Endodermal cell (in vitro differentiated cells): ENCODE measurements at regions not wholly inside any gene's neighbourhood (a gene's known extent, or its start where the extent isn't known, plus 50 kb on each side); places are given as distances from the start of the nearest gene placed in this dataset.
A peak's percentile ranks its signal among the peaks of the same experiment; 100 is the strongest.

ENCODE experiments used
- DNase-seq: peaks from one replicate; pipeline ENCODE4 v3.0.0-alpha.2; 2017
- H3K27ac ChIP-seq: 2 replicates; pipeline ENCODE4 v1.5.1; 2013; ENCODE audit warnings: mild to moderate bottlenecking, low read depth, low read length, moderate library complexity
- H3K27me3 ChIP-seq: 2 replicates; pipeline ENCODE4 v1.6.1; 2013; ENCODE audit warnings: mild to moderate bottlenecking, low read length, moderate library complexity; ENCODE audit not compliant: insufficient read depth, control insufficient read depth, poor library complexity, severe bottlenecking
- H3K36me3 ChIP-seq: 2 replicates; pipeline ENCODE4 v1.7.0; 2013; ENCODE audit warnings: mild to moderate bottlenecking, low read length, moderate library complexity; ENCODE audit not compliant: control insufficient read depth, insufficient read depth
- H3K4me1 ChIP-seq: one replicate; pipeline ENCODE4 v1.7.0; 2013; ENCODE audit warnings: low read length; ENCODE audit not compliant: control insufficient read depth, insufficient read depth
- H3K4me3 ChIP-seq: 2 replicates; pipeline ENCODE4 v1.5.1; 2013; ENCODE audit warnings: mild to moderate bottlenecking, low read length, moderate library complexity
- H3K9ac ChIP-seq: 2 replicates; pipeline ENCODE4 v1.6.1; 2013; ENCODE audit warnings: mild to moderate bottlenecking, low read length, moderate library complexity; ENCODE audit not compliant: poor library complexity, severe bottlenecking; ENCODE audit errors: extremely low read depth
- H3K9me3 ChIP-seq: 2 replicates; pipeline ENCODE4 v1.6.1; 2013; ENCODE audit warnings: mild to moderate bottlenecking, low read length, moderate library complexity; ENCODE audit not compliant: control insufficient read depth
- H3K27ac Mint-ChIP-seq: 2 replicates; pipeline ENCODE4 v1.8.0; 2020; ENCODE audit warnings: mixed read lengths
- H3K27me3 Mint-ChIP-seq: 2 replicates; pipeline ENCODE4 v1.8.0; 2021; ENCODE audit warnings: mild to moderate bottlenecking, mixed read lengths; ENCODE audit not compliant: insufficient read depth
- H3K36me3 Mint-ChIP-seq: 2 replicates; pipeline ENCODE4 v1.8.0; 2020; ENCODE audit warnings: low read depth, mixed read lengths
- H3K4me1 Mint-ChIP-seq: 2 replicates; pipeline ENCODE4 v1.8.0; 2020; ENCODE audit warnings: mixed read lengths
- H3K4me3 Mint-ChIP-seq: 2 replicates; pipeline ENCODE4 v1.8.0; 2020; ENCODE audit warnings: mild to moderate bottlenecking, moderate library complexity, mixed read lengths
- H3K9me3 Mint-ChIP-seq: 2 replicates; pipeline ENCODE4 v1.8.0; 2020; ENCODE audit warnings: mild to moderate bottlenecking, mixed read lengths
- CTCF ChIP-seq: fragments of 200-600 bp; sonication (generic); conservative IDR thresholded peaks from 2 replicates; pipeline ENCODE4 v1.5.0; 2021; ENCODE audit warnings: antibody characterized with exemption, mild to moderate bottlenecking
- WGBS, 2 experiments: methylation state at CpG; one replicate each; pipeline versions ENCODE4 v1.1.5 to v1.1.7; 2013; ENCODE audit warnings: missing lambda C conversion rate in 2 of 2, mixed read lengths in 1 of 2; ENCODE audit not compliant: insufficient coverage in 1 of 2, insufficient read length in 1 of 2; 5-methylcytosine and 5-hydroxymethylcytosine counted together

- Histone ChIP-seq H3K9me3 (no peaks in the 10 kb centered on the region), H3K27ac (no peak overlapping the region), H3K36me3 (no peaks in the 10 kb centered on the region), H3K4me3 (no peak overlapping the region), H3K9ac (no peak overlapping the region), H3K27me3 (no peaks in the 10 kb centered on the region), H3K4me1 (no peaks in the 10 kb centered on the region)
- peaks cover 9% of the 10 kb centered on the region for H3K4me1 Mint-ChIP-seq
- peaks cover 11% of the 10 kb centered on the region for H3K27me3 Mint-ChIP-seq
- DNase-seq, result peak; percentile 47
- 94 to 96% methylated on average over 8 to 19 of the region's 19 CpGs for WGBS, 2 experiments
- H3K4me3 Mint-ChIP-seq, result no peak overlapping the region
- H3K27ac Mint-ChIP-seq, result no peak overlapping the region
- no peaks in the 10 kb centered on the region for H3K9me3 Mint-ChIP-seq
- TF ChIP-seq CTCF, result no peak
- no peaks in the 10 kb centered on the region for H3K36me3 Mint-ChIP-seq
Measured at GRCh38 chr14:94961386-94962165, 191.7 kb upstream of the GSC start.

DNA sequence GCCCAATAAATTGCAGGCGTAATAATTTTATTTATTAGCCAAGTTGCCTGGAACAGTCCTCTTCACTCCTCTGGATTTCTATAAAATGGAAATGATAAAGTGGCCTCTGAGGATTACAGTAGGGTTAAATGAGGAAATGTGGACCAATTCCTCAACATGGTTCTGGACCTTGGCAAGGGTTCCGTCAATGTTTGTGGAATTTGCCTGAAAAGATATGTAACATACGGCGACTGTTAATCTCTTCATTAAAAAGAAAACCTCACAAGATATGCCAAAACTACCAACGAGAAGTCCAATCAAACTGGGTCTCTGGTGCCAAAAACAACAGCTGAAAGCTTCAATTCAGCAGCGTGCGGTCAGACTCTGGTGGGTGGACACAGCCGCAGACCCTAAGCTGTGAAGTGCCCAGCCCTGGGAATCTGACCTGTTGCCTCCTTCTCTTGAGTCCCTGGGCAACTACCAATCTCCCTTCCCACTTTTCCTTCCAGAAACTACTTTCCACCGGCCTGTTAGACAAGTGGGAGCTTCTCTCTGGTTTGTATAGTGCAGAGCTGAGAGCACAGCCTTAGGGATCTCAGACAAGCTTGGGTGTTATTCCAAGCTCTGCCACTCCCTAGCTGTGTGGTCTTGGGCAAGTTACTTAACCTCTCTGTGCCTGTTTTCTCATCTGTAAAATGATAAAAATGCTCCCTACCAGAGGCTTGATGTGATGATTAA, 190.5 kb upstream of the GSC start:
- Mint-ChIP-seq H3K36me3 (no peaks in the 10 kb centered on the region), H3K4me3 (no peak overlapping the region), H3K27ac (no peak overlapping the region), H3K9me3 (no peaks in the 10 kb centered on the region), H3K4me1 (peaks cover 15% of the 10 kb centered on the region), H3K27me3 (peaks cover 11% of the 10 kb centered on the region)
- no peaks in the 10 kb centered on the region for H3K4me1 ChIP-seq
- H3K9me3 ChIP-seq, result no peaks in the 10 kb centered on the region
- H3K9ac ChIP-seq, result no peak overlapping the region
- TF ChIP-seq CTCF, result no peak
- H3K27me3 ChIP-seq, result no peaks in the 10 kb centered on the region
- H3K36me3 ChIP-seq, result no peaks in the 10 kb centered on the region
- no peak overlapping the region for H3K4me3 ChIP-seq
- H3K27ac ChIP-seq, result no peak overlapping the region
- peak; percentile 1 for DNase-seq
- 95 to 98% methylated on average over 7 to 9 of the region's 9 CpGs for WGBS, 2 experiments

DNA sequence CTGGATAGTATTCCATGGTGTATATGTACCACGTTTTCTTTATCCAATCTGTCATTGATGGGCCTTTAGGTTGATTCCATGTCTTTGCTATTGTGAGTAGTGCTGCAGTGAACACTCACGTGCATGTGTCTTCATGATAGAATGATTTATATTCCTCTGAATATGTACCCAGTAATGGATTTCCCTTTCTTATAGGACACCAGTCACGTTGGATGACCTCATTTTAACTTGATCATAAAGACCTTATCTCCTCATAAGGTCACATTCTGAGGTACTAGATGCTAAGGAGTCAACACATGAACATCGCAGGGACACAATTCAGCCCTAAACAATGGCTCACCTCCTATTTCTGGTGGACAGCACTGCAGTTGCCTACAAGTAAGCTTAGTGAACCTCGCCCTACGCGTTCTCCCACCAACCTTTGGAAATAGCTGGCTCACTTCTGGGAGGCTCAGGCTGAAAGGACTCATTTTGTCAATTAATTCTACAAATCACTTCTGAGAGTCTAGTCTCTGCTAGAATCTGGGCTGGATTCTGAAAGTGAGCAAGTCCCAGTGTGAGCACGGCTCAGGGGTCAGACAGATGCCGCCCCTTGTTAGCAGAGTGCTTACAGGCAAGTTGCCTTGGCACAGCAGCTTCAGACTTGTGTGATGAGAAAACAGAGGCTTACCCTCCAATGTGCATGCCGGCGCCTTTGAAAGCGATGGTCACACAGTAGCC, 183.8 kb upstream of the GSC start:
- no peak overlapping the region for H3K27ac Mint-ChIP-seq
- Histone ChIP-seq H3K9ac (no peak overlapping the region), H3K36me3 (no peaks in the 10 kb centered on the region), H3K4me3 (no peak overlapping the region), H3K27me3 (no peaks in the 10 kb centered on the region), H3K9me3 (no peaks in the 10 kb centered on the region), H3K4me1 (no peaks in the 10 kb centered on the region), H3K27ac (no peak overlapping the region)
- no peak for DNase-seq
- TF ChIP-seq CTCF, result no peak
- H3K4me1 Mint-ChIP-seq, result peaks cover 18% of the 10 kb centered on the region
- H3K27me3 Mint-ChIP-seq, result peaks cover 9% of the 10 kb centered on the region
- H3K36me3 Mint-ChIP-seq, result no peaks in the 10 kb centered on the region
- H3K4me3 Mint-ChIP-seq, result no peak overlapping the region
- no peaks in the 10 kb centered on the region for H3K9me3 Mint-ChIP-seq
- WGBS, 2 experiments, result 90 to 92% methylated on average over 12 of the region's 12 CpGs
